ENCODE measurements at regions not wholly inside any gene's neighbourhood (a gene's known extent, or its start where the extent isn't known, plus 50 kb on each side); places are given as distances from the start of the nearest gene placed in this dataset.

DNA sequence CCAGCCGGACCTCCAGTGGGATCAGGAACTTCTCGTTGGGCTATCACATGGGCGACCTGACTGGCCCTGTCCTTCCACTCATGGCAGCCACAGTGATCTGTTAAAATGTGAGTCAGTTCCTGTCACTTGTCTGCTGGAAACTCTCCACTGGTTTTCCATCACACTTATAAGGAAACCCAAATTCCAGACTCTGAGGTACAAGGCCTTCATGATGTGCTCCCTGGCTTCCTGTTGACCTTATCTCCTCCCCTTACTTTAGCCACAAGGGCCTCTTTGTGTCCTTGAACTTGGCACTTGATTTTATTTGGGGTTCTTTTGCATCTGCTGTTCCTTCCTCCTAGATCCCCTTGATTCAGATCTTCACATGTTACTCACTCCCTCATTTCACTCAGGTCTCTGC, 96.8 kb downstream of the TENT5C start:
- H3K4me2 ChIP-seq (ENCODE audit: low read length): no peak overlapping the region
- intact Hi-C loops (cut with micrococcal nuclease): no loop called here
- peaks cover 8% of the 10 kb centered on the region; the same call in 1 of the 2 replicates for H3K27me3 ChIP-seq (ENCODE audit: insufficient read depth, low read length)
- BruUV-seq (replicated peaks): no TSS peak
- H3K9me3 ChIP-seq (ENCODE audit: control insufficient read depth in 1 of 2, insufficient read depth in 1 of 2, low read depth in 1 of 2, low read length in 2 of 2): no peaks in the 10 kb centered on the region
- no peaks in the 10 kb centered on the region for H3K9me2 ChIP-seq (ENCODE audit: insufficient read depth)
- H3K79me2 ChIP-seq (ENCODE audit: insufficient read depth, low read length): no peaks in the 10 kb centered on the region
- no peaks in the 10 kb centered on the region for H4K20me1 ChIP-seq (ENCODE audit: insufficient read depth)
- no peak overlapping the region for H3K4me3 ChIP-seq (replicated peaks in 1 of 2; ENCODE audit: low read depth in 1 of 2, low read length in 2 of 2)
- ChIA-PET RAD21 (ENCODE audit: low non-redundant PET in 1 of 2, low total read pairs in 2 of 2, uncharacterized antibody in 2 of 2, unreplicated experiment in 2 of 2) (interaction anchor here in 1 of 2 experiments (0.5 kb wide), 1 partner anchor 1652 kb away, joined by 3 read pairs; no protein-coding TSS in a partner anchor), CTCF (no interaction called here), POLR2A (no interaction called here)
- ATAC-seq: no peak
- no peaks in the 10 kb centered on the region for H3K4me1 ChIP-seq (ENCODE audit: control insufficient read depth in 1 of 2, insufficient read depth in 2 of 2, low read length in 2 of 2)
- TF ChIP-seq JUND (IDR thresholded peaks at IDR 0.05) (no peak), SIN3A (IDR thresholded peaks at IDR 0.05; ENCODE audit: low read depth) (no peak), FOSL1 (IDR thresholded peaks at IDR 0.05; ENCODE audit: low read depth) (no peak), RAD21 (IDR thresholded peaks at IDR 0.05; ENCODE audit: low read depth) (no peak), ELF1 (IDR thresholded peaks at IDR 0.05; ENCODE audit: borderline replicate concordance, low read depth) (no peak)
- TF ChIP-seq, protein P1, sequence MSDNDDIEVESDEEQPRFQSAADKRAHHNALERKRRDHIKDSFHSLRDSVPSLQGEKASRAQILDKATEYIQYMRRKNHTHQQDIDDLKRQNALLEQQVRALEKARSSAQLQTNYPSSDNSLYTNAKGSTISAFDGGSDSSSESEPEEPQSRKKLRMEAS (IDR thresholded peaks at IDR 0.05): no peak
- TF ChIP-seq, protein P2, sequence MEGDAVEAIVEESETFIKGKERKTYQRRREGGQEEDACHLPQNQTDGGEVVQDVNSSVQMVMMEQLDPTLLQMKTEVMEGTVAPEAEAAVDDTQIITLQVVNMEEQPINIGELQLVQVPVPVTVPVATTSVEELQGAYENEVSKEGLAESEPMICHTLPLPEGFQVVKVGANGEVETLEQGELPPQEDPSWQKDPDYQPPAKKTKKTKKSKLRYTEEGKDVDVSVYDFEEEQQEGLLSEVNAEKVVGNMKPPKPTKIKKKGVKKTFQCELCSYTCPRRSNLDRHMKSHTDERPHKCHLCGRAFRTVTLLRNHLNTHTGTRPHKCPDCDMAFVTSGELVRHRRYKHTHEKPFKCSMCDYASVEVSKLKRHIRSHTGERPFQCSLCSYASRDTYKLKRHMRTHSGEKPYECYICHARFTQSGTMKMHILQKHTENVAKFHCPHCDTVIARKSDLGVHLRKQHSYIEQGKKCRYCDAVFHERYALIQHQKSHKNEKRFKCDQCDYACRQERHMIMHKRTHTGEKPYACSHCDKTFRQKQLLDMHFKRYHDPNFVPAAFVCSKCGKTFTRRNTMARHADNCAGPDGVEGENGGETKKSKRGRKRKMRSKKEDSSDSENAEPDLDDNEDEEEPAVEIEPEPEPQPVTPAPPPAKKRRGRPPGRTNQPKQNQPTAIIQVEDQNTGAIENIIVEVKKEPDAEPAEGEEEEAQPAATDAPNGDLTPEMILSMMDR (IDR thresholded peaks at IDR 0.05 in 2 of 3, conservative IDR thresholded peaks at IDR 0.05 in 1 of 3; ENCODE audit: borderline replicate concordance in 1 of 3, insufficient read depth in 1 of 3, low read depth in 2 of 3, low read length in 2 of 3): no peak
- TF ChIP-seq, protein P3, sequence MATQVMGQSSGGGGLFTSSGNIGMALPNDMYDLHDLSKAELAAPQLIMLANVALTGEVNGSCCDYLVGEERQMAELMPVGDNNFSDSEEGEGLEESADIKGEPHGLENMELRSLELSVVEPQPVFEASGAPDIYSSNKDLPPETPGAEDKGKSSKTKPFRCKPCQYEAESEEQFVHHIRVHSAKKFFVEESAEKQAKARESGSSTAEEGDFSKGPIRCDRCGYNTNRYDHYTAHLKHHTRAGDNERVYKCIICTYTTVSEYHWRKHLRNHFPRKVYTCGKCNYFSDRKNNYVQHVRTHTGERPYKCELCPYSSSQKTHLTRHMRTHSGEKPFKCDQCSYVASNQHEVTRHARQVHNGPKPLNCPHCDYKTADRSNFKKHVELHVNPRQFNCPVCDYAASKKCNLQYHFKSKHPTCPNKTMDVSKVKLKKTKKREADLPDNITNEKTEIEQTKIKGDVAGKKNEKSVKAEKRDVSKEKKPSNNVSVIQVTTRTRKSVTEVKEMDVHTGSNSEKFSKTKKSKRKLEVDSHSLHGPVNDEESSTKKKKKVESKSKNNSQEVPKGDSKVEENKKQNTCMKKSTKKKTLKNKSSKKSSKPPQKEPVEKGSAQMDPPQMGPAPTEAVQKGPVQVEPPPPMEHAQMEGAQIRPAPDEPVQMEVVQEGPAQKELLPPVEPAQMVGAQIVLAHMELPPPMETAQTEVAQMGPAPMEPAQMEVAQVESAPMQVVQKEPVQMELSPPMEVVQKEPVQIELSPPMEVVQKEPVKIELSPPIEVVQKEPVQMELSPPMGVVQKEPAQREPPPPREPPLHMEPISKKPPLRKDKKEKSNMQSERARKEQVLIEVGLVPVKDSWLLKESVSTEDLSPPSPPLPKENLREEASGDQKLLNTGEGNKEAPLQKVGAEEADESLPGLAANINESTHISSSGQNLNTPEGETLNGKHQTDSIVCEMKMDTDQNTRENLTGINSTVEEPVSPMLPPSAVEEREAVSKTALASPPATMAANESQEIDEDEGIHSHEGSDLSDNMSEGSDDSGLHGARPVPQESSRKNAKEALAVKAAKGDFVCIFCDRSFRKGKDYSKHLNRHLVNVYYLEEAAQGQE (IDR thresholded peaks at IDR 0.05; ENCODE audit: low read depth): no peak
- TF ChIP-seq, protein P4, sequence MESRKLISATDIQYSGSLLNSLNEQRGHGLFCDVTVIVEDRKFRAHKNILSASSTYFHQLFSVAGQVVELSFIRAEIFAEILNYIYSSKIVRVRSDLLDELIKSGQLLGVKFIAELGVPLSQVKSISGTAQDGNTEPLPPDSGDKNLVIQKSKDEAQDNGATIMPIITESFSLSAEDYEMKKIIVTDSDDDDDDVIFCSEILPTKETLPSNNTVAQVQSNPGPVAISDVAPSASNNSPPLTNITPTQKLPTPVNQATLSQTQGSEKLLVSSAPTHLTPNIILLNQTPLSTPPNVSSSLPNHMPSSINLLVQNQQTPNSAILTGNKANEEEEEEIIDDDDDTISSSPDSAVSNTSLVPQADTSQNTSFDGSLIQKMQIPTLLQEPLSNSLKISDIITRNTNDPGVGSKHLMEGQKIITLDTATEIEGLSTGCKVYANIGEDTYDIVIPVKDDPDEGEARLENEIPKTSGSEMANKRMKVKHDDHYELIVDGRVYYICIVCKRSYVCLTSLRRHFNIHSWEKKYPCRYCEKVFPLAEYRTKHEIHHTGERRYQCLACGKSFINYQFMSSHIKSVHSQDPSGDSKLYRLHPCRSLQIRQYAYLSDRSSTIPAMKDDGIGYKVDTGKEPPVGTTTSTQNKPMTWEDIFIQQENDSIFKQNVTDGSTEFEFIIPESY (IDR thresholded peaks at IDR 0.05; ENCODE audit: extremely low read depth, insufficient replicate concordance, low read length): no peak
- no peaks in the 10 kb centered on the region for H3K36me3 ChIP-seq (ENCODE audit: control insufficient read depth in 1 of 2, insufficient read depth in 2 of 2, low read length in 2 of 2)
- H3K27ac ChIP-seq (ENCODE audit: low read depth, low read length): no peak overlapping the region
- DNase-seq (ENCODE audit: low read depth, low spot score): no peak
- H2AFZ ChIP-seq (ENCODE audit: low read depth, low read length, poor library complexity, severe bottlenecking): no peak overlapping the region
- no peak overlapping the region for H3K9ac ChIP-seq (ENCODE audit: low read length)
